ENCODE measurements at regions not wholly inside any gene's neighbourhood (a gene's known extent, or its start where the extent isn't known, plus 50 kb on each side); places are given as distances from the start of the nearest gene placed in this dataset.

GRCh38 chr18:29087616-29088246 lies 910.8 kb upstream of the CDH2 start:
- TF ChIP-seq, protein P1, sequence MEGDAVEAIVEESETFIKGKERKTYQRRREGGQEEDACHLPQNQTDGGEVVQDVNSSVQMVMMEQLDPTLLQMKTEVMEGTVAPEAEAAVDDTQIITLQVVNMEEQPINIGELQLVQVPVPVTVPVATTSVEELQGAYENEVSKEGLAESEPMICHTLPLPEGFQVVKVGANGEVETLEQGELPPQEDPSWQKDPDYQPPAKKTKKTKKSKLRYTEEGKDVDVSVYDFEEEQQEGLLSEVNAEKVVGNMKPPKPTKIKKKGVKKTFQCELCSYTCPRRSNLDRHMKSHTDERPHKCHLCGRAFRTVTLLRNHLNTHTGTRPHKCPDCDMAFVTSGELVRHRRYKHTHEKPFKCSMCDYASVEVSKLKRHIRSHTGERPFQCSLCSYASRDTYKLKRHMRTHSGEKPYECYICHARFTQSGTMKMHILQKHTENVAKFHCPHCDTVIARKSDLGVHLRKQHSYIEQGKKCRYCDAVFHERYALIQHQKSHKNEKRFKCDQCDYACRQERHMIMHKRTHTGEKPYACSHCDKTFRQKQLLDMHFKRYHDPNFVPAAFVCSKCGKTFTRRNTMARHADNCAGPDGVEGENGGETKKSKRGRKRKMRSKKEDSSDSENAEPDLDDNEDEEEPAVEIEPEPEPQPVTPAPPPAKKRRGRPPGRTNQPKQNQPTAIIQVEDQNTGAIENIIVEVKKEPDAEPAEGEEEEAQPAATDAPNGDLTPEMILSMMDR (IDR thresholded peaks at IDR 0.05): no peak
- TF ChIP-seq POLR2A (IDR thresholded peaks at IDR 0.05): no peak

Measured in uterus (tissue), 2 donors.